ENCODE measurements at regions not wholly inside any gene's neighbourhood (a gene's known extent, or its start where the extent isn't known, plus 50 kb on each side); places are given as distances from the start of the nearest gene placed in this dataset.
"Not testable (repeated sequence)": the region's sequence is repeated elsewhere in the genome, so short reads cannot be mapped to it uniquely, and the experiment has no call there.

DNA sequence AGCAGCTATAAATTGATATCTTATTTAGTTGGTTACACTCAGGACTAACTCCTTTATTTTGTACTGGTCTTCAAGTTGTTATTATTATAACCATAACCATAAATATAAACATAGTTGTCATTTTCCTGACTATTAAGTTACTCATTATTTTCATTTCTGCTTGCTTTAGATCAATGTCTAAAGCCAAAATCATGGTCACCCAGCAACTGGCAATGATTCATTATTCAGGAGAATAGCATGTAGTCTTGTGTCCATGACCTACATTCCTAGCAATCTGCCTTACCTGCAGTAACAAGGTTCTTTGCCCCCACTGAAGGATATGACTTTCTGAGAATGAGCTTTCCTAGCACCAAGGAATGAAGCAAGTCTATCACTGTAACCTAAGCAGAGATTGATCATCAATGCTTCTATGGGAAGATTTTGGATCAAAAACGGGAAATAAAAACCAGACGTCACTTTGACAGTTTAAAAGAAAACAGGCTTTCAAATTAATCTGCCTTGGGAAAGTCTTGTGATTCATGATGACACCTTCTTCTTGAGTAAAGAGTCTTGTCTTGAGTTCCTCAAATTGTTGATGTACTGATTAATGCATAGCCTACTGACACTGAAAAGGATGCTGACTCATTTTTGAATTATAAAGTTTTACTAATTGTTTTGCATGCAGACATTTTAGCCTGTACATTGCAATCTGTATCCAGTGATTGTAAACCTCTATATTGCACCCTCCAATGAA, 203.3 kb upstream of the IVNS1ABP start:
- H2AFZ ChIP-seq (ENCODE audit: low read depth, low read length, severe bottlenecking): no peak overlapping the region
- no peaks in the 10 kb centered on the region for H3K27me3 ChIP-seq (ENCODE audit: low read length)
- no peak overlapping the region for H3K27ac ChIP-seq (ENCODE audit: low read depth, low read length)
- H3K79me2 ChIP-seq (ENCODE audit: insufficient read depth, low read length): no peaks in the 10 kb centered on the region
- no peak overlapping the region for H3K4me3 ChIP-seq (ENCODE audit: insufficient read depth, low read length, poor library complexity, severe bottlenecking)
- no peaks in the 10 kb centered on the region for H4K20me1 ChIP-seq (ENCODE audit: low read depth, low read length)
- no peaks in the 10 kb centered on the region for H3K36me3 ChIP-seq (ENCODE audit: low read length)
- TF ChIP-seq, protein P1, sequence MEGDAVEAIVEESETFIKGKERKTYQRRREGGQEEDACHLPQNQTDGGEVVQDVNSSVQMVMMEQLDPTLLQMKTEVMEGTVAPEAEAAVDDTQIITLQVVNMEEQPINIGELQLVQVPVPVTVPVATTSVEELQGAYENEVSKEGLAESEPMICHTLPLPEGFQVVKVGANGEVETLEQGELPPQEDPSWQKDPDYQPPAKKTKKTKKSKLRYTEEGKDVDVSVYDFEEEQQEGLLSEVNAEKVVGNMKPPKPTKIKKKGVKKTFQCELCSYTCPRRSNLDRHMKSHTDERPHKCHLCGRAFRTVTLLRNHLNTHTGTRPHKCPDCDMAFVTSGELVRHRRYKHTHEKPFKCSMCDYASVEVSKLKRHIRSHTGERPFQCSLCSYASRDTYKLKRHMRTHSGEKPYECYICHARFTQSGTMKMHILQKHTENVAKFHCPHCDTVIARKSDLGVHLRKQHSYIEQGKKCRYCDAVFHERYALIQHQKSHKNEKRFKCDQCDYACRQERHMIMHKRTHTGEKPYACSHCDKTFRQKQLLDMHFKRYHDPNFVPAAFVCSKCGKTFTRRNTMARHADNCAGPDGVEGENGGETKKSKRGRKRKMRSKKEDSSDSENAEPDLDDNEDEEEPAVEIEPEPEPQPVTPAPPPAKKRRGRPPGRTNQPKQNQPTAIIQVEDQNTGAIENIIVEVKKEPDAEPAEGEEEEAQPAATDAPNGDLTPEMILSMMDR (IDR thresholded peaks at IDR 0.05; ENCODE audit: insufficient read depth, low read length, poor library complexity, severe bottlenecking): no peak
- no peak for TF ChIP-seq EZH2phosphoT487 (conservative IDR thresholded peaks at IDR 0.05; ENCODE audit: low read length)
- H3F3A ChIP-seq (ENCODE audit: insufficient read depth): no peaks in the 10 kb centered on the region
- no peak overlapping the region for H3K4me2 ChIP-seq (ENCODE audit: low read depth, low read length, poor library complexity, severe bottlenecking)
- no peaks in the 10 kb centered on the region for H3K9me2 ChIP-seq (replicated peaks; ENCODE audit: insufficient read depth, low read length)
- H3K9me3 ChIP-seq (ENCODE audit: insufficient read depth, low read length): peaks cover 30% of the 10 kb centered on the region; the same call in 1 of the 2 replicates
- no peak overlapping the region for H3K9ac ChIP-seq (ENCODE audit: low read length)

DNA sequence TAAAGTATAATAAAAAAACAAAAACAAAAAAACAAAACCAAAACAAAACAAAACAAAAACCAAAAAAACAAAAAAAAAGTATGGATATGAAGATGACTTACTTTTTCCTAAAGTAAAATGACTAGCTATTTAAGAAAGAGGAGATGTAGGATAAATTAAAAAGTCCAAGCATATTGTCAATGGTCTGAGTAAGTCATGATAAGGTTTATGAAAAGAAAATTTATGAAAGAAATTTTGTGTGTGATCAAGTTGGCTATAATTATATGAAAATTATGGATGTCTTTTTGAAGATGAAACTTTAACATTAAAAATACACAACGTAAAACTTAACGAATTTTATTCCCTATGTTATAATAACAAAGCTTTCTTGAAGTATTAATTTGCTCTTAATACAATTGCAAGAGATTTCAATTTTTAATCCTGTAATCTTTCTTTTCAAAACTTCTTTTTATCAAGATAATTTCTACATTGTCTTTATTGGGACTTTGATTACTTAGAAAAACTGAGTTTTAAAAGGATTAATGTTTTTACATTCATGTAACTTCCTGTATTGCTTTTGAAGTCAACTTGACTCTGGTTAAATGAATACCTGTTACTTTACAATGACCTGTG, 200.9 kb upstream of the IVNS1ABP start:
- no peak overlapping the region for H3K27ac ChIP-seq (ENCODE audit: low read depth, low read length)
- no peaks in the 10 kb centered on the region for H3K9me2 ChIP-seq (replicated peaks; ENCODE audit: insufficient read depth, low read length)
- no peaks in the 10 kb centered on the region for H3F3A ChIP-seq (ENCODE audit: insufficient read depth)
- peaks cover 31% of the 10 kb centered on the region; the same call in 1 of the 2 replicates for H3K9me3 ChIP-seq (ENCODE audit: insufficient read depth, low read length)
- no peak overlapping the region for H3K4me2 ChIP-seq (ENCODE audit: low read depth, low read length, poor library complexity, severe bottlenecking)
- H3K4me3 ChIP-seq (ENCODE audit: insufficient read depth, low read length, poor library complexity, severe bottlenecking): no peak overlapping the region
- no peak overlapping the region for H3K9ac ChIP-seq (ENCODE audit: low read length)
- H2AFZ ChIP-seq (ENCODE audit: low read depth, low read length, severe bottlenecking): no peak overlapping the region
- H4K20me1 ChIP-seq (ENCODE audit: low read depth, low read length): no peaks in the 10 kb centered on the region
- TF ChIP-seq, protein P1 (IDR thresholded peaks at IDR 0.05; ENCODE audit: insufficient read depth, low read length, poor library complexity, severe bottlenecking): no peak
- no peaks in the 10 kb centered on the region for H3K27me3 ChIP-seq (ENCODE audit: low read length)
- H3K36me3 ChIP-seq (ENCODE audit: low read length): no peaks in the 10 kb centered on the region
- no peaks in the 10 kb centered on the region for H3K79me2 ChIP-seq (ENCODE audit: insufficient read depth, low read length)

DNA sequence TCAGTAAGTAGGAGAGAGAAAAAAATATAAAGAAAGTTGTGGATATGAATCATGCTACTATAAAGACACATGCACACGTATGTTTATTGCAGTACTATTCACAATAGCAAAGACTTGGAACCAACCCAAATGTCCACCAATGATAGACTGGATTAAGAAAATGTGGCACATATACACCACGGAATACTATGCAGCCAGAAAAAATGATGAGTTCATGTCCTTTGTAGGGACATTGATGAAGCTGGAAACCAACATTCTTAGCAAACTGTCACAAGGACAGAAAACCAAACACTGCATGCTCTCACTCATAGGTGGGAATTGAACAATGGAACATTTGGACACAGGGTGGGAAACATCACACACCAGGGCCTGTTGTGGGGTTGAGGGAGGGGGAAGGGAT, 200.3 kb upstream of the IVNS1ABP start:
- H3K4me3 ChIP-seq (ENCODE audit: insufficient read depth, low read length, poor library complexity, severe bottlenecking); H3K27ac ChIP-seq (ENCODE audit: low read depth, low read length); H3K27me3 ChIP-seq (ENCODE audit: low read length); H3K4me2 ChIP-seq (ENCODE audit: low read depth, low read length, poor library complexity, severe bottlenecking); H3K36me3 ChIP-seq (ENCODE audit: low read length); H4K20me1 ChIP-seq (ENCODE audit: low read depth, low read length); H3K9ac ChIP-seq (ENCODE audit: low read length); H3K79me2 ChIP-seq (ENCODE audit: insufficient read depth, low read length); H3K9me2 ChIP-seq (replicated peaks; ENCODE audit: insufficient read depth, low read length); H2AFZ ChIP-seq (ENCODE audit: low read depth, low read length, severe bottlenecking); H3F3A ChIP-seq (ENCODE audit: insufficient read depth): not testable (repeated sequence)
- H3K9me3 ChIP-seq (ENCODE audit: insufficient read depth, low read length): peaks cover 31% of the 10 kb centered on the region; the same call in 1 of the 2 replicates

DNA sequence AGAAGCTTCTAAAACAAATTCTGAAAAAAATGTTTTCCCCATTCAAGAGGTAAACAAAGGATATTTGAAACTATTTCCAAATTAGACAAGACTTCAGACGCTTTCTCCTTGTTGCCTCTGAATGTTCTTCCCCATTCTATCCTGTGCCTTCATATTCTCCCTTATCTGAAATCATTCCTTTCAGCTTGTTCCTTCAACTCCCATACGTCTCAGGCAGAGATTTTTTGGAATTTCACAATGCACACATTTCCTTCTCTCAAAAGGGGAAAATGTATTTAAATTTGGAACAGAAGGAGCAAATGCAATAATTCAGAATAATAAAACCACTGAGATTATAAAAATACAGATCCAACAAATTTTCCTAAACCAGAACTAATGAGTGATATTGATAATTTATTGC, 198.7 kb upstream of the IVNS1ABP start:
- peaks cover 31% of the 10 kb centered on the region; the same call in 1 of the 2 replicates for H3K9me3 ChIP-seq (ENCODE audit: insufficient read depth, low read length)
- no peak overlapping the region for H3K27ac ChIP-seq (ENCODE audit: low read depth, low read length)
- H3K36me3 ChIP-seq (ENCODE audit: low read length): no peaks in the 10 kb centered on the region
- no peaks in the 10 kb centered on the region for H3K9me2 ChIP-seq (replicated peaks; ENCODE audit: insufficient read depth, low read length)
- H3K27me3 ChIP-seq (ENCODE audit: low read length): no peaks in the 10 kb centered on the region
- TF ChIP-seq, protein P1 (IDR thresholded peaks at IDR 0.05; ENCODE audit: insufficient read depth, low read length, poor library complexity, severe bottlenecking): no peak
- no peak for TF ChIP-seq EZH2phosphoT487 (conservative IDR thresholded peaks at IDR 0.05; ENCODE audit: low read length)
- no peak overlapping the region for H3K9ac ChIP-seq (ENCODE audit: low read length)
- H3K4me2 ChIP-seq (ENCODE audit: low read depth, low read length, poor library complexity, severe bottlenecking): no peak overlapping the region
- H3K4me3 ChIP-seq (ENCODE audit: insufficient read depth, low read length, poor library complexity, severe bottlenecking): no peak overlapping the region
- no peaks in the 10 kb centered on the region for H3K79me2 ChIP-seq (ENCODE audit: insufficient read depth, low read length)
- H3F3A ChIP-seq (ENCODE audit: insufficient read depth): no peaks in the 10 kb centered on the region
- H4K20me1 ChIP-seq (ENCODE audit: low read depth, low read length): no peaks in the 10 kb centered on the region
- H2AFZ ChIP-seq (ENCODE audit: low read depth, low read length, severe bottlenecking): no peak overlapping the region

All from SU-DHL-6 (cell line).